ENCODE measurements at regions not wholly inside any gene's neighbourhood (a gene's known extent, or its start where the extent isn't known, plus 50 kb on each side); places are given as distances from the start of the nearest gene placed in this dataset.

GRCh38 chr17:69900101-69900500, 174.9 kb upstream of the KCNJ16 start:
- no peak for DNase-seq (ENCODE audit: low read depth)

- DNase-seq (ENCODE audit: low read depth), result no peak
These were observed 174.2 kb upstream of the KCNJ16 start for GRCh38 chr17:69900829-69901228.

- DNase-seq (ENCODE audit: low read depth), result no peak
These were observed 168.7 kb upstream of the KCNJ16 start for GRCh38 chr17:69906306-69906705.

GRCh38 chr17:69907132-69907847, 167.7 kb upstream of the KCNJ16 start:
- no peak for DNase-seq (ENCODE audit: low read depth)

- DNase-seq (ENCODE audit: low read depth), result no peak
These were observed 166.2 kb upstream of the KCNJ16 start for GRCh38 chr17:69908626-69909368.

- no peak for DNase-seq (ENCODE audit: low read depth)
These were observed 165.6 kb upstream of the KCNJ16 start for GRCh38 chr17:69909389-69909788.

GRCh38 chr17:69912805-69913204, 162.2 kb upstream of the KCNJ16 start:
- DNase-seq (ENCODE audit: low read depth), result no peak

- DNase-seq (ENCODE audit: low read depth), result no peak
These were observed 161.8 kb upstream of the KCNJ16 start for GRCh38 chr17:69913216-69913615.

- no peak for DNase-seq (ENCODE audit: low read depth)
These were observed 161.4 kb upstream of the KCNJ16 start for GRCh38 chr17:69913616-69914015.

GRCh38 chr17:69914520-69914919, 160.5 kb upstream of the KCNJ16 start:
- no peak for DNase-seq (ENCODE audit: low read depth)

GRCh38 chr17:69916761-69917160, 158.3 kb upstream of the KCNJ16 start:
- no peak for DNase-seq (ENCODE audit: low read depth)

GRCh38 chr17:69918164-69918563, 156.9 kb upstream of the KCNJ16 start:
- no peak for DNase-seq (ENCODE audit: low read depth)

- DNase-seq (ENCODE audit: low read depth), result no peak
These were observed 155.2 kb upstream of the KCNJ16 start for GRCh38 chr17:69919789-69920188.

- no peak for DNase-seq (ENCODE audit: low read depth)
These were observed 154.0 kb upstream of the KCNJ16 start for GRCh38 chr17:69921046-69921445.

- DNase-seq (ENCODE audit: low read depth), result no peak
These were observed 146.4 kb upstream of the KCNJ16 start for GRCh38 chr17:69928611-69929010.

GRCh38 chr17:69936996-69937395, 138.0 kb upstream of the KCNJ16 start:
- no peak for DNase-seq (ENCODE audit: low read depth)

GRCh38 chr17:69943058-69943457, 132.0 kb upstream of the KCNJ16 start:
- DNase-seq (ENCODE audit: low read depth), result no peak

GRCh38 chr17:69944406-69944805, 130.6 kb upstream of the KCNJ16 start:
- DNase-seq (ENCODE audit: low read depth), result no peak

- peak; percentile 29 for DNase-seq (ENCODE audit: low read depth)
These were observed 129.3 kb upstream of the KCNJ16 start for GRCh38 chr17:69945698-69946185.

GRCh38 chr17:69947027-69947759, 127.8 kb upstream of the KCNJ16 start:
- DNase-seq (ENCODE audit: low read depth), result no peak

- DNase-seq (ENCODE audit: low read depth), result no peak
These were observed 126.6 kb upstream of the KCNJ16 start for GRCh38 chr17:69948406-69948805.

GRCh38 chr17:69949496-69949895, 125.5 kb upstream of the KCNJ16 start:
- DNase-seq (ENCODE audit: low read depth), result no peak

Data from GM04503 (cell line).